SH-SY5Y (cell line): ENCODE measurements at regions not wholly inside any gene's neighbourhood (a gene's known extent, or its start where the extent isn't known, plus 50 kb on each side); places are given as distances from the start of the nearest gene placed in this dataset.

Source experiments
- GATA2 ChIP-seq: IDR thresholded peaks from 2 replicates; pipeline ENCODE4 v1.6.1; 2011; ENCODE audit warnings: mild to moderate bottlenecking, low read depth, low read length
- GATA3 ChIP-seq: IDR thresholded peaks from 2 replicates; pipeline ENCODE4 v1.6.1; 2011; ENCODE audit warnings: low read depth, mild to moderate bottlenecking, low read length, moderate library complexity

- TF ChIP-seq GATA2, result no peak
- TF ChIP-seq GATA3, result no peak
These were observed 334.7 kb downstream of the EIPR1 start for GRCh38 chr2:3042601-3043585.
